Ectodermal cell (in vitro differentiated cells): ENCODE measurements at regions not wholly inside any gene's neighbourhood (a gene's known extent, or its start where the extent isn't known, plus 50 kb on each side); places are given as distances from the start of the nearest gene placed in this dataset.

Experiments used
- H3K27ac ChIP-seq: 2 replicates; pipeline ENCODE4 v1.7.0; 2013; ENCODE audit warnings: mild to moderate bottlenecking, low read depth, low read length; ENCODE audit not compliant: insufficient read depth, poor library complexity, severe bottlenecking
- H3K27me3 ChIP-seq: 2 replicates; pipeline ENCODE4 v1.7.0; 2013; ENCODE audit warnings: mild to moderate bottlenecking, low read length; ENCODE audit not compliant: insufficient read depth, control insufficient read depth, poor library complexity, severe bottlenecking
- H3K36me3 ChIP-seq: one replicate; pipeline ENCODE4 v1.7.0; 2013; ENCODE audit warnings: low read length; ENCODE audit not compliant: control insufficient read depth, insufficient read depth
- H3K4me1 ChIP-seq: one replicate; pipeline ENCODE4 v1.7.0; 2013; ENCODE audit warnings: low read length; ENCODE audit not compliant: control insufficient read depth, insufficient read depth
- H3K4me3 ChIP-seq: 2 replicates; pipeline ENCODE4 v1.7.0; 2013; ENCODE audit warnings: low read depth, low read length, control low read depth; ENCODE audit not compliant: insufficient read depth
- H3K9me3 ChIP-seq: 2 replicates; pipeline ENCODE4 v1.7.0; 2013; ENCODE audit warnings: mild to moderate bottlenecking, low read length, moderate library complexity; ENCODE audit not compliant: control insufficient read depth
- WGBS, 2 experiments: methylation state at CpG; one replicate each; pipeline ENCODE4 v1.1.7; 2013; ENCODE audit warnings: missing lambda C conversion rate in 2 of 2; 5-methylcytosine and 5-hydroxymethylcytosine counted together

DNA sequence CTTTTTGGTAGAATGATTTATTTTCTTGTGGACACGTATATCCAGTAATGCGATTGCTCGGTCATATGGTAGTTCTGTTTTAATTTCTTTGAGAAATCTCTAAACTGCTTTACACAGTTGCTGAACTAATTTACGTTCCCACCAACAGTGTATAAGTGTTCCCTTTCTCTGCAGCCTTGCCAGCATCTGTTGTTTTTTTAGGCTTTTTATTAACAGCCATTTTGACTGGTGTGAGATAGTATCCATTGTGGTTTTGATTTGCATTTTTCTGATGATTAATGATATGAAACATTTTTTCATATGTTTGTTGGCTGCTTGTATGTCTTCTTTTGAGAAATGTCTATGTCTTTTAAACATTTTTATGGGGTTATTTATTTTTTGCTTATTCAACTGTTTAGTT lies 196.7 kb downstream of the MOXD1 start:
- Histone ChIP-seq H3K36me3 (no peaks in the 10 kb centered on the region), H3K27ac (no peak overlapping the region), H3K9me3 (no peaks in the 10 kb centered on the region), H3K4me1 (no peaks in the 10 kb centered on the region), H3K27me3 (no peaks in the 10 kb centered on the region), H3K4me3 (no peak overlapping the region)
- WGBS, 2 experiments = 96 to 98% methylated on average over 4 of the region's 4 CpGs

DNA sequence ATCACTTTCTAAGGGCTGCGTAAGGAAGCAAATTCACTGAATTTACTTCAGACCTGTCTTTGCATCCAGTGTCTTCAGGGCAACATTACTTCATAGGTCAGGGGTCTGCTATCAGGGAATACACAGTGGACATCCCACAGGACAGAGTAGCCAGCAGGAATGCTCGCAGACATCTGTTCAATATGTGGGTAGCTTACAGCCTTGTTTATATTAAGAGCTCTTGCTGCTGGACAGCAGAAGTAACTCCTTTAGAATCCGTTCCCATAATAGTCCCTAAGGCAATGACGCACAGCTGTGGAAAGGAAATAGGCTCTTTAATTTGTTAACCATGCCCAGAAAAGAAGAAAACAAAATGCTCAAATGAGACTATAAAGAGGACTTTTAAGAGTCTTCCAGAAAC lies 198.7 kb downstream of the MOXD1 start:
- 89 to 95% methylated on average over 4 of the region's 4 CpGs for WGBS, 2 experiments
- H3K9me3 ChIP-seq = no peaks in the 10 kb centered on the region
- no peaks in the 10 kb centered on the region for H3K4me1 ChIP-seq
- no peak overlapping the region for H3K4me3 ChIP-seq
- no peaks in the 10 kb centered on the region for H3K27me3 ChIP-seq
- no peak overlapping the region for H3K27ac ChIP-seq
- H3K36me3 ChIP-seq = no peaks in the 10 kb centered on the region

DNA sequence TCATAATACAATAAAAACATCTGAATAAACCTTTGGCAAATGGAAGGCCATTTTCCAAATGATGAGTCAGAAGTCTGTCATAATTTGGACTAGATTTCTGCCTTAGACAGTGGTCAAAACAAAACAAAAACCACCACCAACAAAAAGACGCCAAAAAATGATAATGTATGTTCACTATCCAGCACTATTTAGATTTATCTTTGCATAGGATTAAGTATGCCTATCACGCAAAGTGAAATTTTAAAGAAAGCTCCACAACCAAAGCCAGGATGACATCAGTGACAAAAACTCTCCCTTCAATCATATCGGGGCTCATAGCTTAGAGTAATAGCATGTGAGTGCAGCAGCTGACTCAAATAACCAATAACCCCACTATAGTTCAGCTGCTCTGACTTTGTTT lies 201.9 kb downstream of the MOXD1 start:
- 98 to 100% methylated on average over 1 to 3 of the region's 3 CpGs for WGBS, 2 experiments
- no peak overlapping the region for H3K4me3 ChIP-seq

GRCh38 chr6:132198896-132199295 lies 202.4 kb downstream of the MOXD1 start:
- no peaks in the 10 kb centered on the region for H3K27me3 ChIP-seq
- WGBS, 2 experiments = 85 to 97% methylated on average over 2 of the region's 2 CpGs
- no peaks in the 10 kb centered on the region for H3K36me3 ChIP-seq
- no peak overlapping the region for H3K4me3 ChIP-seq
- no peaks in the 10 kb centered on the region for H3K4me1 ChIP-seq
- H3K9me3 ChIP-seq = no peaks in the 10 kb centered on the region
- no peak overlapping the region for H3K27ac ChIP-seq

More for the DNA sequence above, 201.9 kb downstream of the MOXD1 start:
- Histone ChIP-seq H3K4me1 (no peaks in the 10 kb centered on the region), H3K36me3 (no peaks in the 10 kb centered on the region), H3K27ac (no peak overlapping the region), H3K9me3 (no peaks in the 10 kb centered on the region), H3K27me3 (no peaks in the 10 kb centered on the region)

- no peaks in the 10 kb centered on the region for H3K4me1 ChIP-seq
- no peaks in the 10 kb centered on the region for H3K27me3 ChIP-seq
- H3K9me3 ChIP-seq = no peaks in the 10 kb centered on the region
- no peak overlapping the region for H3K4me3 ChIP-seq
- no peaks in the 10 kb centered on the region for H3K36me3 ChIP-seq
- no peak overlapping the region for H3K27ac ChIP-seq
- 93 to 94% methylated on average over 3 of the region's 3 CpGs for WGBS, 2 experiments
Observed at GRCh38 chr6:132198040-132198439, 203.2 kb downstream of the MOXD1 start.

DNA sequence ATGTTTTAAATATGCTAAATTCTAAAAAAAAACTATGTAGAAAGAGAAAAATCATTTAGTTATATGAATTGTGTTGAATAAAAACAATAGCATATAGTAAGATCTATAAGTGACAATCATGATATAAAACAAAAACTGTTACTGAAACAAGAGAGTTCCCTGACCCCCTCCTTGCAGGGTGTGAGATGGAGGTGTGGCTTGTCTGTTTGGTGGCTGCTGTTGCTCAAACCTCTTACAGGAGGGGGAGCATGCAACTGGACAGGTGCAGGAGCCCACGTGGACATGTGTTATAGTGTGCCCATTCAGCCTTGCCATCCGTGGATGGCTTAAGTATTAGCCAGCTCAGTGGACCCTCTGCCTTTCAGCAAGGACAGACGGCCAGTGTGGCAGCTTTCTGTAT lies 206.7 kb downstream of the MOXD1 start:
- no peaks in the 10 kb centered on the region for H3K36me3 ChIP-seq
- no peaks in the 10 kb centered on the region for H3K27me3 ChIP-seq
- no peak overlapping the region for H3K27ac ChIP-seq
- H3K9me3 ChIP-seq = no peaks in the 10 kb centered on the region
- H3K4me3 ChIP-seq = no peak overlapping the region
- H3K4me1 ChIP-seq = no peaks in the 10 kb centered on the region
- 89 to 94% methylated on average over 3 of the region's 3 CpGs for WGBS, 2 experiments

GRCh38 chr6:132192631-132193030 lies 208.6 kb downstream of the MOXD1 start:
- no peaks in the 10 kb centered on the region for H3K9me3 ChIP-seq
- H3K27ac ChIP-seq = no peak overlapping the region
- H3K4me3 ChIP-seq = no peak overlapping the region
- H3K36me3 ChIP-seq = no peaks in the 10 kb centered on the region
- H3K4me1 ChIP-seq = no peaks in the 10 kb centered on the region
- WGBS, 2 experiments = 85 to 89% methylated on average over 5 of the region's 5 CpGs
- H3K27me3 ChIP-seq = no peaks in the 10 kb centered on the region

- Histone ChIP-seq H3K4me1 (no peaks in the 10 kb centered on the region), H3K27me3 (no peaks in the 10 kb centered on the region), H3K36me3 (no peaks in the 10 kb centered on the region), H3K9me3 (no peaks in the 10 kb centered on the region), H3K4me3 (no peak overlapping the region), H3K27ac (no peak overlapping the region)
- 88 to 96% methylated on average over 2 to 3 of the region's 3 CpGs for WGBS, 2 experiments
Observed at GRCh38 chr6:132190815-132191175, 210.5 kb downstream of the MOXD1 start.

DNA sequence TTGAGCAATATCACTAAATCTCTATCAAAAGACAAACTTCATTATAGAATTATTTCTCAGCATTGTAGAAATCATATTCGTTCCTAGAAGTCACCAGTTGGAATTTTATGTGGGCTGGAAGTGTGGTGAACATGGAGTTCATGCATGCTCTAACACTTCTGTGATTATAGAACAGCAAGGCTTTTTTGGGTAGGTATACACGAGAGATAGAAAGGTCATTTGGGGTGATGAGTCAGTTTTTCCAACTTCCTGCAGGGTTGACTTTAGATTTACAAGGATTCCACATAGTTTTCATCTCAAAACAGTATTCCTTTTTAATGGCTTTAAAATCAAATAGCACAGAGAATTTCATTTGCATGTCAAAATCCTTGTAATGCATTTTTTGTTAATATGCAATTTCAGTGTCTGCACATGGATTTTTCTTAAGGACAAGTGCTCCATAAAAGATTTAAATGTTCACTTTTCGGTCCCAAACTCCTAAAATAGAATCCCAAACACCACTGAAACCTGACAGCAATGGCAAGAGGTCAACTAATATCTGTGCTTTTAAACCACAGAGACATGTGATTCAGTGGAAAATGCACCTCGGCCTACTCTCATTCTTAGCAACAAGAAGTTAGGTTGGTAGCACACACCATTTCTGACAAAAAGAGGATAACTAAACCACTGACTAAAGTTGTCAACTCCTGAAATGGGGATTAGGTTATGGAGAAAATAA lies 211.0 kb downstream of the MOXD1 start:
- H3K4me3 ChIP-seq = no peak overlapping the region
- 93 to 96% methylated on average over 4 of the region's 4 CpGs for WGBS, 2 experiments
- H3K4me1 ChIP-seq = no peaks in the 10 kb centered on the region
- no peaks in the 10 kb centered on the region for H3K27me3 ChIP-seq
- no peaks in the 10 kb centered on the region for H3K36me3 ChIP-seq
- no peaks in the 10 kb centered on the region for H3K9me3 ChIP-seq
- no peak overlapping the region for H3K27ac ChIP-seq

GRCh38 chr6:132188556-132189264 lies 212.6 kb downstream of the MOXD1 start:
- Histone ChIP-seq H3K27me3 (no peaks in the 10 kb centered on the region), H3K9me3 (no peaks in the 10 kb centered on the region), H3K4me3 (no peak overlapping the region), H3K27ac (no peak overlapping the region), H3K36me3 (no peaks in the 10 kb centered on the region), H3K4me1 (no peaks in the 10 kb centered on the region)
- 71% methylated on average over 1 of the region's 1 CpG; no CpG with 5 or more reads in 1 of the 2 experiments for WGBS, 2 experiments
